ENCODE measurements at regions not wholly inside any gene's neighbourhood (a gene's known extent, or its start where the extent isn't known, plus 50 kb on each side); places are given as distances from the start of the nearest gene placed in this dataset.

GRCh38 chr7:50214771-50215170 is 89.7 kb upstream of the IKZF1 start (continued):
- TF ChIP-seq TEAD1 (CRISPR knock-in tag; IDR thresholded peaks at IDR 0.05) (no peak), USF1 (CRISPR knock-in tag; IDR thresholded peaks at IDR 0.05) (no peak), E2F4 (CRISPR knock-in tag; IDR thresholded peaks at IDR 0.05; ENCODE audit: borderline replicate concordance, low read depth) (no peak), FOXP1 (CRISPR knock-in tag; IDR thresholded peaks at IDR 0.05; ENCODE audit: borderline replicate concordance) (no peak), ERG (CRISPR knock-in tag; IDR thresholded peaks at IDR 0.05) (no peak), RORB (CRISPR knock-in tag; IDR thresholded peaks at IDR 0.05) (no peak), ZBTB21 (CRISPR knock-in tag; IDR thresholded peaks at IDR 0.05; ENCODE audit: borderline replicate concordance) (no peak), NR1H2 (CRISPR knock-in tag; IDR thresholded peaks at IDR 0.05) (no peak)
- TF ChIP-seq, protein P1, sequence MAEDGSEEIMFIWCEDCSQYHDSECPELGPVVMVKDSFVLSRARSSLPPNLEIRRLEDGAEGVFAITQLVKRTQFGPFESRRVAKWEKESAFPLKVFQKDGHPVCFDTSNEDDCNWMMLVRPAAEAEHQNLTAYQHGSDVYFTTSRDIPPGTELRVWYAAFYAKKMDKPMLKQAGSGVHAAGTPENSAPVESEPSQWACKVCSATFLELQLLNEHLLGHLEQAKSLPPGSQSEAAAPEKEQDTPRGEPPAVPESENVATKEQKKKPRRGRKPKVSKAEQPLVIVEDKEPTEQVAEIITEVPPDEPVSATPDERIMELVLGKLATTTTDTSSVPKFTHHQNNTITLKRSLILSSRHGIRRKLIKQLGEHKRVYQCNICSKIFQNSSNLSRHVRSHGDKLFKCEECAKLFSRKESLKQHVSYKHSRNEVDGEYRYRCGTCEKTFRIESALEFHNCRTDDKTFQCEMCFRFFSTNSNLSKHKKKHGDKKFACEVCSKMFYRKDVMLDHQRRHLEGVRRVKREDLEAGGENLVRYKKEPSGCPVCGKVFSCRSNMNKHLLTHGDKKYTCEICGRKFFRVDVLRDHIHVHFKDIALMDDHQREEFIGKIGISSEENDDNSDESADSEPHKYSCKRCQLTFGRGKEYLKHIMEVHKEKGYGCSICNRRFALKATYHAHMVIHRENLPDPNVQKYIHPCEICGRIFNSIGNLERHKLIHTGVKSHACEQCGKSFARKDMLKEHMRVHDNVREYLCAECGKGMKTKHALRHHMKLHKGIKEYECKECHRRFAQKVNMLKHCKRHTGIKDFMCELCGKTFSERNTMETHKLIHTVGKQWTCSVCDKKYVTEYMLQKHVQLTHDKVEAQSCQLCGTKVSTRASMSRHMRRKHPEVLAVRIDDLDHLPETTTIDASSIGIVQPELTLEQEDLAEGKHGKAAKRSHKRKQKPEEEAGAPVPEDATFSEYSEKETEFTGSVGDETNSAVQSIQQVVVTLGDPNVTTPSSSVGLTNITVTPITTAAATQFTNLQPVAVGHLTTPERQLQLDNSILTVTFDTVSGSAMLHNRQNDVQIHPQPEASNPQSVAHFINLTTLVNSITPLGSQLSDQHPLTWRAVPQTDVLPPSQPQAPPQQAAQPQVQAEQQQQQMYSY (CRISPR knock-in tag; IDR thresholded peaks at IDR 0.05), result no peak
- TF ChIP-seq, protein P2, sequence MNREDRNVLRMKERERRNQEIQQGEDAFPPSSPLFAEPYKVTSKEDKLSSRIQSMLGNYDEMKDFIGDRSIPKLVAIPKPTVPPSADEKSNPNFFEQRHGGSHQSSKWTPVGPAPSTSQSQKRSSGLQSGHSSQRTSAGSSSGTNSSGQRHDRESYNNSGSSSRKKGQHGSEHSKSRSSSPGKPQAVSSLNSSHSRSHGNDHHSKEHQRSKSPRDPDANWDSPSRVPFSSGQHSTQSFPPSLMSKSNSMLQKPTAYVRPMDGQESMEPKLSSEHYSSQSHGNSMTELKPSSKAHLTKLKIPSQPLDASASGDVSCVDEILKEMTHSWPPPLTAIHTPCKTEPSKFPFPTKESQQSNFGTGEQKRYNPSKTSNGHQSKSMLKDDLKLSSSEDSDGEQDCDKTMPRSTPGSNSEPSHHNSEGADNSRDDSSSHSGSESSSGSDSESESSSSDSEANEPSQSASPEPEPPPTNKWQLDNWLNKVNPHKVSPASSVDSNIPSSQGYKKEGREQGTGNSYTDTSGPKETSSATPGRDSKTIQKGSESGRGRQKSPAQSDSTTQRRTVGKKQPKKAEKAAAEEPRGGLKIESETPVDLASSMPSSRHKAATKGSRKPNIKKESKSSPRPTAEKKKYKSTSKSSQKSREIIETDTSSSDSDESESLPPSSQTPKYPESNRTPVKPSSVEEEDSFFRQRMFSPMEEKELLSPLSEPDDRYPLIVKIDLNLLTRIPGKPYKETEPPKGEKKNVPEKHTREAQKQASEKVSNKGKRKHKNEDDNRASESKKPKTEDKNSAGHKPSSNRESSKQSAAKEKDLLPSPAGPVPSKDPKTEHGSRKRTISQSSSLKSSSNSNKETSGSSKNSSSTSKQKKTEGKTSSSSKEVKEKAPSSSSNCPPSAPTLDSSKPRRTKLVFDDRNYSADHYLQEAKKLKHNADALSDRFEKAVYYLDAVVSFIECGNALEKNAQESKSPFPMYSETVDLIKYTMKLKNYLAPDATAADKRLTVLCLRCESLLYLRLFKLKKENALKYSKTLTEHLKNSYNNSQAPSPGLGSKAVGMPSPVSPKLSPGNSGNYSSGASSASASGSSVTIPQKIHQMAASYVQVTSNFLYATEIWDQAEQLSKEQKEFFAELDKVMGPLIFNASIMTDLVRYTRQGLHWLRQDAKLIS (CRISPR knock-in tag; IDR thresholded peaks at IDR 0.05; ENCODE audit: borderline replicate concordance), result no peak

DNA sequence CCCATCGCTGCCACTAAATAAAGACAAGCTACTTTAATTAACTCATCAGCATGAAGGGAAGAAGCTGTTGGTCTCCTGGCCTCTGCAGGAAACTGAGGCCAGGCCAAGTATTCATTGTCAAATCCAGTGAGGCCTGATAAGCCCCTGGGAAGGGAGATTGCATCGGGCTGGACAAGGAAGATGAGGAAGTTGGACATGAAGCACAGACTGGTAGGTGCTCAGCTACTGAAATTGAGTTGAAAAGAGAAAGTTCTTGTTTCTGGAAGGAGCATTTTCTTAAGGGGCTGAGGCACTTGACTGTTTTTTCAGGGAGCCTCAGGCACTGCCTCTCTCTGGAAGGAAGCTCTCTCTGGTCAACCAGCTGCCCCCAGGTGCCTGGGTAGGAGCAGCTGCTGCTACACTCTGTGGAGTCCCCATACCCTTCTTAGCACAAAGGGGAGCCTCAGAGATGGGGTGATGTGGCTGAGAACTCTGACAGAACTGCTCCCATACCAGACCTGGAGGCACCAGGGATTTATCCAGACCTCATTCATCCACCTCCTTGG is 90.3 kb upstream of the IKZF1 start:
- Mint-ChIP-seq H3K27ac (no peak overlapping the region), H3K4me3 (no peak overlapping the region), H3K4me1 (no peaks in the 10 kb centered on the region), H3K9me3 (no peaks in the 10 kb centered on the region), H3K36me3 (no peaks in the 10 kb centered on the region), H3K27me3 (ENCODE audit: low read depth) (no peaks in the 10 kb centered on the region)
- no peak for DNase-seq (ENCODE audit: low spot score)
- no peak for ATAC-seq
- CTCF ChIA-PET, result interaction anchor here (1.0 to 1.4 kb wide), 2 partner anchors 9 to 204 kb away, joined by 3 to 8 read pairs; no protein-coding TSS in a partner anchor
- TF ChIP-seq ETV6 (CRISPR knock-in tag; IDR thresholded peaks at IDR 0.05) (no peak), OVOL2 (CRISPR knock-in tag; IDR thresholded peaks at IDR 0.05; ENCODE audit: borderline replicate concordance) (no peak)
- TF ChIP-seq, protein P3, sequence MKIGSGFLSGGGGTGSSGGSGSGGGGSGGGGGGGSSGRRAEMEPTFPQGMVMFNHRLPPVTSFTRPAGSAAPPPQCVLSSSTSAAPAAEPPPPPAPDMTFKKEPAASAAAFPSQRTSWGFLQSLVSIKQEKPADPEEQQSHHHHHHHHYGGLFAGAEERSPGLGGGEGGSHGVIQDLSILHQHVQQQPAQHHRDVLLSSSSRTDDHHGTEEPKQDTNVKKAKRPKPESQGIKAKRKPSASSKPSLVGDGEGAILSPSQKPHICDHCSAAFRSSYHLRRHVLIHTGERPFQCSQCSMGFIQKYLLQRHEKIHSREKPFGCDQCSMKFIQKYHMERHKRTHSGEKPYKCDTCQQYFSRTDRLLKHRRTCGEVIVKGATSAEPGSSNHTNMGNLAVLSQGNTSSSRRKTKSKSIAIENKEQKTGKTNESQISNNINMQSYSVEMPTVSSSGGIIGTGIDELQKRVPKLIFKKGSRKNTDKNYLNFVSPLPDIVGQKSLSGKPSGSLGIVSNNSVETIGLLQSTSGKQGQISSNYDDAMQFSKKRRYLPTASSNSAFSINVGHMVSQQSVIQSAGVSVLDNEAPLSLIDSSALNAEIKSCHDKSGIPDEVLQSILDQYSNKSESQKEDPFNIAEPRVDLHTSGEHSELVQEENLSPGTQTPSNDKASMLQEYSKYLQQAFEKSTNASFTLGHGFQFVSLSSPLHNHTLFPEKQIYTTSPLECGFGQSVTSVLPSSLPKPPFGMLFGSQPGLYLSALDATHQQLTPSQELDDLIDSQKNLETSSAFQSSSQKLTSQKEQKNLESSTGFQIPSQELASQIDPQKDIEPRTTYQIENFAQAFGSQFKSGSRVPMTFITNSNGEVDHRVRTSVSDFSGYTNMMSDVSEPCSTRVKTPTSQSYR (CRISPR knock-in tag; IDR thresholded peaks at IDR 0.05), result no peak
- POLR2A ChIA-PET, result no interaction called here
